Epidermal melanocyte (primary cell): ENCODE measurements at regions not wholly inside any gene's neighbourhood (a gene's known extent, or its start where the extent isn't known, plus 50 kb on each side); places are given as distances from the start of the nearest gene placed in this dataset.

Experiments
- DNase-seq: peaks from one replicate; pipeline ENCODE4 v3.0.0; 2011; ENCODE audit warnings: low spot score; ENCODE audit not compliant: insufficient read length

- no peak for DNase-seq
Observed at GRCh38 chr10:89095701-89096391, 105.2 kb downstream of the FAS start.

- DNase-seq = no peak
Observed at GRCh38 chr10:89093728-89094127, 103.1 kb downstream of the FAS start.

GRCh38 chr10:89092981-89093380 is 102.4 kb downstream of the FAS start:
- DNase-seq = no peak

GRCh38 chr10:89092439-89092838 is 101.8 kb downstream of the FAS start:
- DNase-seq = no peak

- DNase-seq = no peak
Observed at GRCh38 chr10:89091496-89091895, 100.9 kb downstream of the FAS start.

GRCh38 chr10:89090756-89091445 is 100.3 kb downstream of the FAS start:
- DNase-seq = no peak

- DNase-seq = peak; percentile 62
Observed at GRCh38 chr10:89086801-89087521, 96.4 kb downstream of the FAS start.

- DNase-seq = no peak
Observed at GRCh38 chr10:89085153-89085552, 94.6 kb downstream of the FAS start.

GRCh38 chr10:89082086-89082485 is 91.5 kb downstream of the FAS start:
- no peak for DNase-seq

GRCh38 chr10:89080660-89081059 is 90.1 kb downstream of the FAS start:
- no peak for DNase-seq

- DNase-seq = no peak
Observed at GRCh38 chr10:89079961-89080360, 89.4 kb downstream of the FAS start.

- peak; percentile 38 for DNase-seq
Observed at GRCh38 chr10:89078724-89079672, 88.4 kb downstream of the FAS start.

- no peak for DNase-seq
Observed at GRCh38 chr10:89076120-89076519, 85.5 kb downstream of the FAS start.

- DNase-seq = no peak
Observed at GRCh38 chr10:89075631-89076030, 85.0 kb downstream of the FAS start.

- DNase-seq = no peak
Observed at GRCh38 chr10:89074120-89074519, 83.5 kb downstream of the FAS start.

- no peak for DNase-seq
Observed at GRCh38 chr10:89073719-89074118, 83.1 kb downstream of the FAS start.

GRCh38 chr10:89069589-89069988 is 79.0 kb downstream of the FAS start:
- DNase-seq = no peak
